GM18505 (cell line): ENCODE measurements at regions not wholly inside any gene's neighbourhood (a gene's known extent, or its start where the extent isn't known, plus 50 kb on each side); places are given as distances from the start of the nearest gene placed in this dataset.

Source experiments
- ATAC-seq: cut with Tn5 transposase; IDR thresholded peaks from one replicate; pipeline ENCODE4 v1.9.1; 2021; ENCODE audit not compliant: unreplicated experiment
- POLR2A ChIP-seq: IDR thresholded peaks from 4 replicates; pipeline ENCODE4 v1.6.1; 2011; ENCODE audit warnings: borderline replicate concordance; ENCODE audit not compliant: insufficient read depth, insufficient read length; ENCODE audit errors: extremely low read depth

GRCh38 chr18:61681065-61681464 is 211.7 kb downstream of the RNF152 start:
- ATAC-seq: no peak
- no peak for TF ChIP-seq POLR2A

- TF ChIP-seq POLR2A: no peak
- ATAC-seq: no peak
Measured at GRCh38 chr18:61679836-61680235, 213.0 kb downstream of the RNF152 start.

DNA sequence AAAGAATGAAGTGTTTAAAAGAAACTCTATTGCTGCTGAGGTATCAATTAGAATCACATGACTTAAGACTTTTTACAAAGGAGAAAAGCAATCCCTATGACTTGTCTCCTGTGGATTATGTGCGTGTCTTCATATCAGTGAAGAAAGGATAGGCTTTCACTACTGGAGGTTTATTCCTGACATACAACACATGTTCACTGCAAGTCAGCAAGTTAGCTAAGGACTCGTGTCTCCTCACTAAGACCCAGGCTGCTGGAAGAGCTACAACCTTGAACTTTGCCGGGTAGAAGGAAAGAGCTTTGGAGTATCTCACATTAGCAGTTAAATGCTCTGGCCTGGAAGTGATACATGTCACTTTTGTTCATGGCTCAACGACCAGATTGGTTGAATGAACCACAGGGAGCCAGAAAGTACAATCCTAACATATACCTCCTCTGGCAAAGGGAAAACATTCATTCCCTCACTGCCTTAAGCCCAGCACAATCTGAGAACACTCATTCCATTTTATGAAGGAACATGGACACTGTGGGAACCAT is 215.3 kb downstream of the RNF152 start:
- ATAC-seq: no peak
- TF ChIP-seq POLR2A: no peak

GRCh38 chr18:61676773-61677434 is 215.9 kb downstream of the RNF152 start:
- no peak for TF ChIP-seq POLR2A
- no peak for ATAC-seq

GRCh38 chr18:61669320-61669719 is 223.5 kb downstream of the RNF152 start:
- ATAC-seq: no peak
- TF ChIP-seq POLR2A: no peak

DNA sequence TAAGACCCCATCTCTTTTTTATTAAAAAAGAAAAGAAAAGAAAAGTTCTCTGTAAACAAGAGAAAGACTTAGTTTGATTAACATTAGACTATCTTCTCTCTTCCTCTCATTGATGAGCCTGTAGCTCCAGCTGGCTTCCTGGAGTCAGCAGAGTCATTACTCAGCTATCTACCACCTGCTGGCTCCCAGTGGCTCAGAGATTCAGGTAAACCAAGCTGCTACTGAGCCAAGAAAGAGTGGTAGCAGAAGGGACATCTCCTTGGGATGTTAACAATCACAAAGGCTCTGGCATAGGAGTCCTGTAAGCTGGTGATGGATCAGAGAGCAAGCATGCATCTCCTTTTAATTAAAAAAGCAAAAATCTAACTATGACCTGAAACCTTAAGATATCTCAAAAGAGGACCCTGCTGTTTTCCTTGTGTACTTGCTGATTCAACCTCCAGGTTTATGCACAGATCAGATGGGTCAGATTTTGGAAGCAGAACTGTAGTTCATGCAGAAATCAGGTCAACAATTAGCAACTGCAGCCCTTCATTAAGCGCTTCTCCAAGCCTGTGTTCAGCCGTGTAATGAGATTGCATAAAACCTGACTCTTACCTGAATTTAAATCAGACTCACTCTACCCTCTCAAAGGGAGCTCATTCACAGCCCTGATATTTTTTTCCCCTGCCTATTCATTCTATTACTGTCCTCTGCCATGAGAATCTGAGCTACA is 225.8 kb downstream of the RNF152 start:
- no peak for TF ChIP-seq POLR2A

GRCh38 chr18:61664419-61665084 is 228.3 kb downstream of the RNF152 start:
- no peak for TF ChIP-seq POLR2A
- ATAC-seq: no peak

More for the DNA sequence above, 225.8 kb downstream of the RNF152 start:
- ATAC-seq: no peak

- no peak for TF ChIP-seq POLR2A
- ATAC-seq: no peak
Measured at GRCh38 chr18:61662726-61663125, 230.1 kb downstream of the RNF152 start.

DNA sequence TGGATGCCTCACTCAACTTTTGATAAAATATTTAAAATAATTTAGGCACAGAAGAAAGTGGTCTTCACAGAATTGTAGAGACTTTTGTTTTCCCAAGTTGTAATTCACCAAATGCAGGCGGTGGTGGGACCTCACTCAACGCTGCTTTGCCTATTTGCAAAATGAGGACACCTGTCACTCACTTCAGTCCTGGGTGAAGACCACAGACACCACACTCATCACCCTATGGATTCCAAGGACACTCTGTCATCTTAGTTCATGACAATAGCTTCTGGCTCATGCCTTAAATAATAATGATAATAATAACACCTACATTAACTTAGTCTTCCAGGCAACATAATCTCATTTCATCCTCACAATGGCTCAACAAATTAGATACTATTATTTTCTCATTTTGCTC is 234.4 kb downstream of the RNF152 start:
- TF ChIP-seq POLR2A: no peak
- ATAC-seq: no peak

GRCh38 chr18:61657066-61657732 is 235.6 kb downstream of the RNF152 start:
- no peak for TF ChIP-seq POLR2A
- no peak for ATAC-seq

DNA sequence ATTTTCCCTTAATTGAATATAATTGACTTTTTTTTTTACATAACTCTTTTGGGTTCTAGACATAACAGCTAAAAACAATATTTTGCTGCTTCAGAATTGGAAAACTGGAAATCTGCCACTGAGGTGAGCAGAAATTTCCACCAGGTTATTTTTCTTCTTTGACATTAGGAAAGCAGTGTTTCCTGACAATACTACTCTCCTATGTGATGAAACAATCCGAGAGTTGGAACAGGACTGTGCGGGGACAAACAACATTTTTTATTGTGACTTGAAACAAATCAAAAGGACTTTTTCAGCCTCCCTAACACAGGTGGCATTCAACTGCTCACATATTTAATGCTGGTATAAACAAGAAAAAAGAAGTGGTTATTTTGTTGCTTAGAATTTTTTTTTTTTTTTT is 237.2 kb downstream of the RNF152 start:
- ATAC-seq: no peak
- TF ChIP-seq POLR2A: no peak

- TF ChIP-seq POLR2A: no peak
- ATAC-seq: no peak
Measured at GRCh38 chr18:61653823-61654551, 238.8 kb downstream of the RNF152 start.
